Neural progenitor cell (in vitro differentiated cells): ENCODE measurements at regions not wholly inside any gene's neighbourhood (a gene's known extent, or its start where the extent isn't known, plus 50 kb on each side); places are given as distances from the start of the nearest gene placed in this dataset.

ENCODE experiments used
- EZH2 ChIP-seq: fragments of 200-600 bp; sonication (generic); IDR thresholded peaks from 2 replicates; pipeline ENCODE4 v1.6.1; 2017; ENCODE audit warnings: antibody characterized with exemption, mild to moderate bottlenecking, moderate library complexity
- EZH2phosphoT487 ChIP-seq: fragments of 200-600 bp; sonication (generic); IDR thresholded peaks from 2 replicates; pipeline ENCODE4 v1.6.1; 2017; ENCODE audit warnings: antibody characterized with exemption
- TF ChIP-seq, protein P1 (sequence below): fragments of 200-600 bp; sonication (generic); IDR thresholded peaks from 2 replicates; pipeline ENCODE4 v1.5.1; 2017; ENCODE audit warnings: antibody characterized with exemption, mild to moderate bottlenecking

DNA sequence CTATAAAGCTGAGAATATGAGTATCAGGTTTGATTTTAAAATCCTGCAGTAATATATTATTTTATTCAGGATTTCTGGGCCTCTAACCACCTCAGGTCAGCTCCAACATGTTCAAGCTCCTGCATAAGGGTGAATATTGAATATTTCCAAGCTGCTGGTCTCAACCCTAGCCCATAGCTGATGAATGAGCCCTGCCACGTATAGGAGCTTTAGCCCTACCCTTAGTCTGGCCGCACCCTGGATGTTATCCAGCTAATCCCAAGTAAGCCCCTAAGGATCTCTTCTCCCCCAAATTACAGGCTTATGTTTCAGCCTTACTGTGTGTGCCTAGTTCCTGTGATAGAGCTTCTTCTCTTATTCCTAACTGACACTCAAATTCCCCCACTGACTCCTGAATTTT is 240.6 kb downstream of the KCTD12 start:
- TF ChIP-seq, protein P1, sequence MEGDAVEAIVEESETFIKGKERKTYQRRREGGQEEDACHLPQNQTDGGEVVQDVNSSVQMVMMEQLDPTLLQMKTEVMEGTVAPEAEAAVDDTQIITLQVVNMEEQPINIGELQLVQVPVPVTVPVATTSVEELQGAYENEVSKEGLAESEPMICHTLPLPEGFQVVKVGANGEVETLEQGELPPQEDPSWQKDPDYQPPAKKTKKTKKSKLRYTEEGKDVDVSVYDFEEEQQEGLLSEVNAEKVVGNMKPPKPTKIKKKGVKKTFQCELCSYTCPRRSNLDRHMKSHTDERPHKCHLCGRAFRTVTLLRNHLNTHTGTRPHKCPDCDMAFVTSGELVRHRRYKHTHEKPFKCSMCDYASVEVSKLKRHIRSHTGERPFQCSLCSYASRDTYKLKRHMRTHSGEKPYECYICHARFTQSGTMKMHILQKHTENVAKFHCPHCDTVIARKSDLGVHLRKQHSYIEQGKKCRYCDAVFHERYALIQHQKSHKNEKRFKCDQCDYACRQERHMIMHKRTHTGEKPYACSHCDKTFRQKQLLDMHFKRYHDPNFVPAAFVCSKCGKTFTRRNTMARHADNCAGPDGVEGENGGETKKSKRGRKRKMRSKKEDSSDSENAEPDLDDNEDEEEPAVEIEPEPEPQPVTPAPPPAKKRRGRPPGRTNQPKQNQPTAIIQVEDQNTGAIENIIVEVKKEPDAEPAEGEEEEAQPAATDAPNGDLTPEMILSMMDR, result no peak
- TF ChIP-seq EZH2, result no peak
- TF ChIP-seq EZH2phosphoT487, result no peak
